ENCODE measurements at regions not wholly inside any gene's neighbourhood (a gene's known extent, or its start where the extent isn't known, plus 50 kb on each side); places are given as distances from the start of the nearest gene placed in this dataset.

- Histone ChIP-seq H3K27ac (ENCODE audit: low read depth, low read length, poor library complexity, severe bottlenecking) (no peak overlapping the region), H3K4me3 (ENCODE audit: low read depth, low read length, poor library complexity, severe bottlenecking) (no peak overlapping the region), H3K36me3 (ENCODE audit: insufficient read depth, low read length) (no peaks in the 10 kb centered on the region), H3K27me3 (ENCODE audit: insufficient read depth, low read length) (no peaks in the 10 kb centered on the region), H3K9me3 (ENCODE audit: low read length) (no peaks in the 10 kb centered on the region), H3K4me2 (ENCODE audit: low read length) (no peak overlapping the region), H3F3A (ENCODE audit: insufficient read depth, low read length) (no peaks in the 10 kb centered on the region), H3K9me2 (ENCODE audit: low read depth, low read length) (no peaks in the 10 kb centered on the region), H2AFZ (ENCODE audit: low read length) (no peak overlapping the region), H3K9ac (ENCODE audit: low read length) (no peak overlapping the region), H3K79me2 (ENCODE audit: insufficient read depth, low read length) (no peaks in the 10 kb centered on the region), H4K20me1 (ENCODE audit: insufficient read depth, low read length) (no peaks in the 10 kb centered on the region), H3K4me1 (ENCODE audit: insufficient read depth, low read length, severe bottlenecking) (no peaks in the 10 kb centered on the region)
- TF ChIP-seq EZH2 (IDR thresholded peaks at IDR 0.05; ENCODE audit: borderline replicate concordance, low read length) (no peak), CTCF (IDR thresholded peaks at IDR 0.05; ENCODE audit: low read length) (no peak)
These were observed 234.6 kb upstream of the NR5A2 start for GRCh38 chr1:199792874-199793273.

- no peaks in the 10 kb centered on the region for H3K27me3 ChIP-seq (ENCODE audit: insufficient read depth, low read length)
- no peaks in the 10 kb centered on the region for H3K9me3 ChIP-seq (ENCODE audit: low read length)
- no peaks in the 10 kb centered on the region for H3K4me1 ChIP-seq (ENCODE audit: insufficient read depth, low read length, severe bottlenecking)
- H3K27ac ChIP-seq (ENCODE audit: low read depth, low read length, poor library complexity, severe bottlenecking), result no peak overlapping the region
- no peaks in the 10 kb centered on the region for H3F3A ChIP-seq (ENCODE audit: insufficient read depth, low read length)
- H3K79me2 ChIP-seq (ENCODE audit: insufficient read depth, low read length), result no peaks in the 10 kb centered on the region
- no peak for TF ChIP-seq EZH2 (IDR thresholded peaks at IDR 0.05; ENCODE audit: borderline replicate concordance, low read length)
- no peak for TF ChIP-seq CTCF (IDR thresholded peaks at IDR 0.05; ENCODE audit: low read length)
- no peaks in the 10 kb centered on the region for H3K9me2 ChIP-seq (ENCODE audit: low read depth, low read length)
- no peaks in the 10 kb centered on the region for H3K36me3 ChIP-seq (ENCODE audit: insufficient read depth, low read length)
- H3K4me2 ChIP-seq (ENCODE audit: low read length), result no peak overlapping the region
- H3K9ac ChIP-seq (ENCODE audit: low read length), result no peak overlapping the region
- no peak overlapping the region for H3K4me3 ChIP-seq (ENCODE audit: low read depth, low read length, poor library complexity, severe bottlenecking)
- H2AFZ ChIP-seq (ENCODE audit: low read length), result no peak overlapping the region
- H4K20me1 ChIP-seq (ENCODE audit: insufficient read depth, low read length), result no peaks in the 10 kb centered on the region
These were observed 233.2 kb upstream of the NR5A2 start for GRCh38 chr1:199794105-199794863.

GRCh38 chr1:199799116-199799515 is 228.4 kb upstream of the NR5A2 start:
- H2AFZ ChIP-seq (ENCODE audit: low read length), result no peak overlapping the region
- H3K4me3 ChIP-seq (ENCODE audit: low read depth, low read length, poor library complexity, severe bottlenecking), result no peak overlapping the region
- no peak overlapping the region for H3K27ac ChIP-seq (ENCODE audit: low read depth, low read length, poor library complexity, severe bottlenecking)
- H3F3A ChIP-seq (ENCODE audit: insufficient read depth, low read length), result no peaks in the 10 kb centered on the region
- TF ChIP-seq CTCF (IDR thresholded peaks at IDR 0.05; ENCODE audit: low read length) (no peak), EZH2 (IDR thresholded peaks at IDR 0.05; ENCODE audit: borderline replicate concordance, low read length) (no peak)
- no peaks in the 10 kb centered on the region for H3K9me2 ChIP-seq (ENCODE audit: low read depth, low read length)
- H3K9ac ChIP-seq (ENCODE audit: low read length), result no peak overlapping the region
- H3K27me3 ChIP-seq (ENCODE audit: insufficient read depth, low read length), result no peaks in the 10 kb centered on the region
- no peaks in the 10 kb centered on the region for H4K20me1 ChIP-seq (ENCODE audit: insufficient read depth, low read length)
- H3K9me3 ChIP-seq (ENCODE audit: low read length), result no peaks in the 10 kb centered on the region
- H3K4me2 ChIP-seq (ENCODE audit: low read length), result no peak overlapping the region
- H3K4me1 ChIP-seq (ENCODE audit: insufficient read depth, low read length, severe bottlenecking), result no peaks in the 10 kb centered on the region
- no peaks in the 10 kb centered on the region for H3K36me3 ChIP-seq (ENCODE audit: insufficient read depth, low read length)
- no peaks in the 10 kb centered on the region for H3K79me2 ChIP-seq (ENCODE audit: insufficient read depth, low read length)

All from OCI-LY1 (cell line).